Activated naive CD4-positive, alpha-beta T cell treated with Interleukin-2 at 50 U/mL for 16 hours (primary cell): ENCODE measurements at regions not wholly inside any gene's neighbourhood (a gene's known extent, or its start where the extent isn't known, plus 50 kb on each side); places are given as distances from the start of the nearest gene placed in this dataset.
"Not testable (repeated sequence)": the region's sequence is repeated elsewhere in the genome, so short reads cannot be mapped to it uniquely, and the experiment has no call there.

Experiments used
- DNase-seq: peaks from one replicate; pipeline ENCODE4 v3.0.0-alpha.2; 2020

GRCh38 chr6:85942844-85943243, 300.2 kb upstream of the SYNCRIP start:
- no peak for DNase-seq

- DNase-seq: no peak
These were observed 294.2 kb upstream of the SYNCRIP start for GRCh38 chr6:85936916-85937315.

GRCh38 chr6:85923013-85923430, 280.3 kb upstream of the SYNCRIP start:
- no peak for DNase-seq

GRCh38 chr6:85920782-85921181, 278.1 kb upstream of the SYNCRIP start:
- DNase-seq: no peak

GRCh38 chr6:85917522-85917921, 274.8 kb upstream of the SYNCRIP start:
- no peak for DNase-seq

GRCh38 chr6:85913001-85913400, 270.3 kb upstream of the SYNCRIP start:
- no peak for DNase-seq

GRCh38 chr6:85912582-85912981, 269.9 kb upstream of the SYNCRIP start:
- DNase-seq: no peak

GRCh38 chr6:85911067-85911466, 268.4 kb upstream of the SYNCRIP start:
- no peak for DNase-seq

- not testable (repeated sequence) for DNase-seq
These were observed 265.4 kb upstream of the SYNCRIP start for GRCh38 chr6:85908120-85908519.

- DNase-seq: no peak
These were observed 249.7 kb upstream of the SYNCRIP start for GRCh38 chr6:85892346-85892745.

GRCh38 chr6:85887461-85887860, 244.8 kb upstream of the SYNCRIP start:
- no peak for DNase-seq

- no peak for DNase-seq
These were observed 226.0 kb upstream of the SYNCRIP start for GRCh38 chr6:85868685-85869084.

GRCh38 chr6:85867595-85867994, 224.9 kb upstream of the SYNCRIP start:
- no peak for DNase-seq

GRCh38 chr6:85866758-85867401, 224.2 kb upstream of the SYNCRIP start:
- no peak for DNase-seq

GRCh38 chr6:85866370-85866730, 223.7 kb upstream of the SYNCRIP start:
- no peak for DNase-seq

GRCh38 chr6:85865420-85866369, 223.0 kb upstream of the SYNCRIP start:
- DNase-seq: no peak

GRCh38 chr6:85864453-85865401, 222.0 kb upstream of the SYNCRIP start:
- no peak for DNase-seq

- DNase-seq: no peak
These were observed 213.5 kb upstream of the SYNCRIP start for GRCh38 chr6:85856235-85856634.

GRCh38 chr6:85838351-85839119, 195.8 kb upstream of the SYNCRIP start:
- not testable (repeated sequence) for DNase-seq

GRCh38 chr6:85828973-85829372, 186.3 kb upstream of the SYNCRIP start:
- DNase-seq: no peak

GRCh38 chr6:85826997-85827396, 184.3 kb upstream of the SYNCRIP start:
- no peak for DNase-seq

GRCh38 chr6:85824329-85824728, 181.6 kb upstream of the SYNCRIP start:
- DNase-seq: no peak
